ENCODE measurements at regions not wholly inside any gene's neighbourhood (a gene's known extent, or its start where the extent isn't known, plus 50 kb on each side); places are given as distances from the start of the nearest gene placed in this dataset.

DNA sequence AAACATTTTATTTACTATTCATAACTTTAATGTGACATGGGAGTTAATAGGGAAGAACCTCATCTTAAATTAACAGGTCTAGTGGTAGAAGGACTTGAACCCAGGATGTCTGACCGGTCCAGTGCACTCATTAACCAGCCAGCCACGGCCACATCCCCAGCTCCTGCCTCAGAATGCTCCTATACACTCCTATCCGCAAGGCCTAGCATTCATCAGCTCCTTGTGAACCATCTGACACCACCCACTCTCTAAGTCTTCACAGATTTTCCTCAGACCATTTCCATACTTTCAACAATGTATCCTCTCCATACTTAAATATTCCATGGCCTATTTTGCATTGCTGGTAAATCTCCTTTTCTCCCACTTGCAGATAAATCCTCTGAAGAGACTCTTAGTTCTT is 98.3 kb downstream of the KLF12 start:
- TF ChIP-seq GLIS3 (CRISPR knock-in tag; IDR thresholded peaks at IDR 0.05) (no peak), CREB5 (CRISPR knock-in tag; IDR thresholded peaks at IDR 0.05; ENCODE audit: low read depth) (no peak), TOX (CRISPR knock-in tag; IDR thresholded peaks at IDR 0.05; ENCODE audit: borderline replicate concordance) (no peak), CSDC2 (CRISPR knock-in tag; IDR thresholded peaks at IDR 0.05) (no peak), ARNTL (CRISPR knock-in tag; IDR thresholded peaks at IDR 0.05; ENCODE audit: borderline replicate concordance, low read depth) (no peak)
- no peak for ATAC-seq

- ATAC-seq, result no peak
- TF ChIP-seq OSR1 (CRISPR knock-in tag; IDR thresholded peaks at IDR 0.05) (no peak), SNAI2 (CRISPR knock-in tag; IDR thresholded peaks at IDR 0.05) (no peak), CREB5 (CRISPR knock-in tag; IDR thresholded peaks at IDR 0.05; ENCODE audit: low read depth) (no peak), ZFP3 (CRISPR knock-in tag; IDR thresholded peaks at IDR 0.05) (no peak), GLIS3 (CRISPR knock-in tag; IDR thresholded peaks at IDR 0.05) (no peak), POU6F1 (CRISPR knock-in tag; IDR thresholded peaks at IDR 0.05; ENCODE audit: borderline replicate concordance, low read depth) (no peak), ZNF565 (CRISPR knock-in tag; conservative IDR thresholded peaks at IDR 0.05; ENCODE audit: low read depth) (no peak), CSDC2 (CRISPR knock-in tag; IDR thresholded peaks at IDR 0.05) (no peak)
- TF ChIP-seq, protein P1, sequence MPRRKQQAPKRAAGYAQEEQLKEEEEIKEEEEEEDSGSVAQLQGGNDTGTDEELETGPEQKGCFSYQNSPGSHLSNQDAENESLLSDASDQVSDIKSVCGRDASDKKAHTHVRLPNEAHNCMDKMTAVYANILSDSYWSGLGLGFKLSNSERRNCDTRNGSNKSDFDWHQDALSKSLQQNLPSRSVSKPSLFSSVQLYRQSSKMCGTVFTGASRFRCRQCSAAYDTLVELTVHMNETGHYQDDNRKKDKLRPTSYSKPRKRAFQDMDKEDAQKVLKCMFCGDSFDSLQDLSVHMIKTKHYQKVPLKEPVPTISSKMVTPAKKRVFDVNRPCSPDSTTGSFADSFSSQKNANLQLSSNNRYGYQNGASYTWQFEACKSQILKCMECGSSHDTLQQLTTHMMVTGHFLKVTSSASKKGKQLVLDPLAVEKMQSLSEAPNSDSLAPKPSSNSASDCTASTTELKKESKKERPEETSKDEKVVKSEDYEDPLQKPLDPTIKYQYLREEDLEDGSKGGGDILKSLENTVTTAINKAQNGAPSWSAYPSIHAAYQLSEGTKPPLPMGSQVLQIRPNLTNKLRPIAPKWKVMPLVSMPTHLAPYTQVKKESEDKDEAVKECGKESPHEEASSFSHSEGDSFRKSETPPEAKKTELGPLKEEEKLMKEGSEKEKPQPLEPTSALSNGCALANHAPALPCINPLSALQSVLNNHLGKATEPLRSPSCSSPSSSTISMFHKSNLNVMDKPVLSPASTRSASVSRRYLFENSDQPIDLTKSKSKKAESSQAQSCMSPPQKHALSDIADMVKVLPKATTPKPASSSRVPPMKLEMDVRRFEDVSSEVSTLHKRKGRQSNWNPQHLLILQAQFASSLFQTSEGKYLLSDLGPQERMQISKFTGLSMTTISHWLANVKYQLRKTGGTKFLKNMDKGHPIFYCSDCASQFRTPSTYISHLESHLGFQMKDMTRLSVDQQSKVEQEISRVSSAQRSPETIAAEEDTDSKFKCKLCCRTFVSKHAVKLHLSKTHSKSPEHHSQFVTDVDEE (CRISPR knock-in tag; IDR thresholded peaks at IDR 0.05), result no peak
- TF ChIP-seq, protein P2, sequence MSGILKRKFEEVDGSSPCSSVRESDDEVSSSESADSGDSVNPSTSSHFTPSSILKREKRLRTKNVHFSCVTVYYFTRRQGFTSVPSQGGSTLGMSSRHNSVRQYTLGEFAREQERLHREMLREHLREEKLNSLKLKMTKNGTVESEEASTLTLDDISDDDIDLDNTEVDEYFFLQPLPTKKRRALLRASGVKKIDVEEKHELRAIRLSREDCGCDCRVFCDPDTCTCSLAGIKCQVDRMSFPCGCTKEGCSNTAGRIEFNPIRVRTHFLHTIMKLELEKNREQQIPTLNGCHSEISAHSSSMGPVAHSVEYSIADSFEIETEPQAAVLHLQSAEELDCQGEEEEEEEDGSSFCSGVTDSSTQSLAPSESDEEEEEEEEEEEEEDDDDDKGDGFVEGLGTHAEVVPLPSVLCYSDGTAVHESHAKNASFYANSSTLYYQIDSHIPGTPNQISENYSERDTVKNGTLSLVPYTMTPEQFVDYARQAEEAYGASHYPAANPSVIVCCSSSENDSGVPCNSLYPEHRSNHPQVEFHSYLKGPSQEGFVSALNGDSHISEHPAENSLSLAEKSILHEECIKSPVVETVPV (CRISPR knock-in tag; IDR thresholded peaks at IDR 0.05), result no peak
These were observed 101.9 kb downstream of the KLF12 start for GRCh38 chr13:74032325-74032724.

GRCh38 chr13:74027161-74027779 is 106.9 kb downstream of the KLF12 start:
- TF ChIP-seq GLIS3 (CRISPR knock-in tag; IDR thresholded peaks at IDR 0.05), result no peak
- TF ChIP-seq SNAI2 (CRISPR knock-in tag; IDR thresholded peaks at IDR 0.05), result no peak
- no peak for TF ChIP-seq TCF4 (CRISPR knock-in tag; IDR thresholded peaks at IDR 0.05; ENCODE audit: borderline replicate concordance)
- ATAC-seq, result no peak

DNA sequence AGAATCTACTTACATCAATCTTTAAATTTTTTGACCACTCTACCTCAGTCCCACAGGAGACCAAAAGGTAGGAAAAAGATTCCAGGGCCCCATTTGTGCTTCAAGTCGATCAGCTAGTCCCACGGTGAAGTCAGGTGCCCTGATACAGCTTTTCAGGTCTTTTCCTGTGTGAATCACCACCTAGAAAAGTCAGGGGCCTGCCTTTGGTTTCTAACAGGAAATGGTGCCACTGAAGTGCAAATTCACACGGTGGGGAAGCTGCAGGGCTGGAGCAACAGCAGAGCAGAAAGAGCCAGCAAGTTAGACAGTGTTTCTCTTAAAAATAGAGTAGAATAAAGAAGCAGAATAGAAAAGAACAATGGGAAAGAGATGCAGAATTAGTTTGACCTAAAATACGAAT is 107.5 kb downstream of the KLF12 start:
- no peak for ATAC-seq

More for the DNA sequence above, 107.5 kb downstream of the KLF12 start:
- TF ChIP-seq PATZ1 (CRISPR knock-in tag; IDR thresholded peaks at IDR 0.05; ENCODE audit: borderline replicate concordance) (no peak), ISL1 (CRISPR knock-in tag; IDR thresholded peaks at IDR 0.05) (no peak)
